SK-N-MC (cell line): ENCODE measurements at regions not wholly inside any gene's neighbourhood (a gene's known extent, or its start where the extent isn't known, plus 50 kb on each side); places are given as distances from the start of the nearest gene placed in this dataset.

Experiments
- EZH2 ChIP-seq: fragments of 200-600 bp; sonication (generic); IDR thresholded peaks from one replicate; pipeline ENCODE4 v1.6.1; 2017; ENCODE audit warnings: antibody characterized with exemption
- FOXP2 ChIP-seq: optimal IDR thresholded peaks from 2 replicates; pipeline ENCODE3; 2011; ENCODE audit warnings: mild to moderate bottlenecking, moderate library complexity; ENCODE audit not compliant: insufficient read depth; ENCODE audit errors: extremely low read length, control extremely low read depth
- POLR2AphosphoS5 ChIP-seq: IDR thresholded peaks from 2 replicates; pipeline ENCODE4 v1.6.1; 2012; ENCODE audit warnings: mild to moderate bottlenecking, low read depth, low read length, borderline replicate concordance

DNA sequence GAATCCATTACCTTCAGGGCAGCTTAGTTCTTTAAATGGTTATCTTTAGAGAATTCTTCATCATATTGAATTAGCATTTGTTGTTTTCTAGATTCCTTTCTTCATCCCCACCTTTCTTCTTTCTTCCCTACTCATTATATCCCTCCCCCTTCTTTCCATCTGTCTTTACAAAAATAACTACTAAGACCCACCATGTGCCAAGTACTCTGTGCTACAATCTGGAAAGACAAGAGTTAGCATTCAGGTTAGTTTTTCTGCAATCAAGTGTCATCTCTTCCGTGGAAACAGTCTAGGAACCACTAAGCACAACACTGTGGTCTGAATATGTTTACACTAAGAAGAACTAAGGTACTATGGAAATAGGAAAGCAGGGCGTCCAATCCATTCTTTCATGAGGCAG, 897.4 kb upstream of the TENM4 start:
- no peak for TF ChIP-seq EZH2
- TF ChIP-seq POLR2AphosphoS5 = no peak
- TF ChIP-seq FOXP2 = no peak
